GM23338 (cell line): ENCODE measurements at regions not wholly inside any gene's neighbourhood (a gene's known extent, or its start where the extent isn't known, plus 50 kb on each side); places are given as distances from the start of the nearest gene placed in this dataset.

Experiments
- ATAC-seq: fragments of 200-7000 bp; cut with Tn5 transposase; 3 replicates; pipeline ENCODE4 v1.9.1; 2020
- DNase-seq: peaks from one replicate; pipeline ENCODE4 v3.0.0-alpha.2; 2015; ENCODE audit warnings: low spot score
- H2AFZ ChIP-seq: fragments of 200-600 bp; sonication (generic); 2 replicates; pipeline ENCODE4 v1.8.0; 2016; ENCODE audit warnings: antibody characterized with exemption, mild to moderate bottlenecking, moderate library complexity
- H3F3A ChIP-seq: fragments of 200-600 bp; sonication (generic); replicated peaks from 2 replicates; pipeline ENCODE4 v1.8.0; 2017; ENCODE audit warnings: antibody characterized with exemption, mixed run types, low read depth
- H3K27ac ChIP-seq: fragments of 200-600 bp; sonication (generic); 2 replicates; pipeline ENCODE4 v1.6.1; 2016; ENCODE audit warnings: low read depth
- H3K27me3 ChIP-seq: fragments of 200-600 bp; sonication (generic); 2 replicates; pipeline ENCODE4 v1.8.0; 2016; ENCODE audit warnings: mild to moderate bottlenecking, mixed run types, moderate library complexity; ENCODE audit not compliant: insufficient read depth
- H3K36me3 ChIP-seq: fragments of 200-600 bp; sonication (generic); 2 replicates; pipeline ENCODE4 v1.8.0; 2016; ENCODE audit warnings: mild to moderate bottlenecking; ENCODE audit not compliant: insufficient read depth
- H3K4me1 ChIP-seq: fragments of 200-600 bp; sonication (generic); 2 replicates; pipeline ENCODE4 v1.8.0; 2016; ENCODE audit warnings: mild to moderate bottlenecking, moderate library complexity; ENCODE audit not compliant: insufficient read depth
- H3K4me2 ChIP-seq: fragments of 200-600 bp; sonication (generic); 2 replicates; pipeline ENCODE4 v1.7.1; 2017; ENCODE audit warnings: mixed run types
- H3K4me3 ChIP-seq: fragments of 200-600 bp; sonication (generic); 2 replicates; pipeline ENCODE4 v1.6.1; 2016; ENCODE audit warnings: mixed run types
- H3K79me2 ChIP-seq: fragments of 200-600 bp; sonication (generic); replicated peaks from 2 replicates; pipeline ENCODE4 v1.8.0; 2017; ENCODE audit warnings: mild to moderate bottlenecking; ENCODE audit not compliant: insufficient read depth
- H3K9me2 ChIP-seq: fragments of 200-600 bp; sonication (generic); 2 replicates; pipeline ENCODE4 v1.8.0; 2017; ENCODE audit not compliant: insufficient read depth
- H4K20me1 ChIP-seq: fragments of 200-600 bp; sonication (generic); replicated peaks from 2 replicates; pipeline ENCODE4 v1.8.0; 2017; ENCODE audit warnings: mild to moderate bottlenecking; ENCODE audit not compliant: insufficient read depth
- H3K27ac Mint-ChIP-seq: 2 replicates; pipeline ENCODE4 v1.8.0; 2020; ENCODE audit warnings: inconsistent platforms, mild to moderate bottlenecking, moderate library complexity, mixed read lengths
- H3K27me3 Mint-ChIP-seq: 3 replicates; pipeline ENCODE4 v1.8.0; 2022; ENCODE audit warnings: low read depth, mild to moderate bottlenecking, moderate library complexity, mixed read lengths, inconsistent platforms; ENCODE audit not compliant: insufficient read depth, poor library complexity
- H3K36me3 Mint-ChIP-seq: 3 replicates; pipeline ENCODE4 v1.8.0; 2021; ENCODE audit warnings: low read depth, mild to moderate bottlenecking, inconsistent platforms, moderate library complexity, mixed read lengths
- H3K4me1 Mint-ChIP-seq: 3 replicates; pipeline ENCODE4 v1.8.0; 2020; ENCODE audit warnings: mild to moderate bottlenecking, inconsistent platforms, mixed read lengths
- H3K4me3 Mint-ChIP-seq: 3 replicates; pipeline ENCODE4 v1.8.0; 2021; ENCODE audit warnings: moderate library complexity, mild to moderate bottlenecking, inconsistent platforms, mixed read lengths
- H3K9me3 Mint-ChIP-seq: 3 replicates; pipeline ENCODE4 v1.8.0; 2020; ENCODE audit warnings: moderate library complexity, mild to moderate bottlenecking, inconsistent platforms, mixed read lengths
- CREB1 ChIP-seq: fragments of 250-450 bp; sonication (Bioruptor Pico); IDR thresholded peaks from 2 replicates; pipeline ENCODE4 v1.5.0; 2020; ENCODE audit warnings: low read depth, mild to moderate bottlenecking, moderate library complexity
- CTCF ChIP-seq, 2 experiments: fragments of 200-600 bp in 1 of 2; sonication (generic) in 1 of 2; conservative IDR thresholded peaks; 2 replicates each; pipeline versions ENCODE4 v1.5.1 to v1.6.1; 2016 to 2017; ENCODE audit warnings: antibody characterized with exemption in 2 of 2, low read depth in 2 of 2, mild to moderate bottlenecking in 2 of 2, moderate library complexity in 1 of 2
- ETS1 ChIP-seq: IDR thresholded peaks from 2 replicates; pipeline ENCODE4 v1.6.1; 2016; ENCODE audit warnings: antibody characterized with exemption
- EZH2 ChIP-seq: fragments of 200-600 bp; sonication (generic); IDR thresholded peaks from one replicate; pipeline ENCODE4 v1.8.0; 2017; ENCODE audit warnings: antibody characterized with exemption, mild to moderate bottlenecking, low read depth; ENCODE audit not compliant: unreplicated experiment
- EZH2phosphoT487 ChIP-seq: fragments of 200-600 bp; sonication (generic); IDR thresholded peaks from one replicate; pipeline ENCODE4 v1.8.1; 2018; ENCODE audit warnings: antibody characterized with exemption; ENCODE audit not compliant: unreplicated experiment
- JUNB ChIP-seq: IDR thresholded peaks from one replicate; pipeline ENCODE4 v1.6.1; 2016; ENCODE audit warnings: antibody characterized with exemption; ENCODE audit not compliant: unreplicated experiment
- NANOG ChIP-seq: IDR thresholded peaks from 2 replicates; pipeline ENCODE4 v1.6.1; 2016; ENCODE audit warnings: antibody characterized with exemption, borderline replicate concordance
- POLR2AphosphoS5 ChIP-seq: IDR thresholded peaks from 2 replicates; pipeline ENCODE4 v1.6.1; 2016; ENCODE audit warnings: antibody characterized with exemption, low read depth
- REST ChIP-seq: IDR thresholded peaks from one replicate; pipeline ENCODE4 v1.6.1; 2018; ENCODE audit warnings: antibody characterized with exemption; ENCODE audit not compliant: unreplicated experiment
- STAT1 ChIP-seq: IDR thresholded peaks from one replicate; pipeline ENCODE4 v1.6.1; 2016; ENCODE audit warnings: antibody characterized with exemption; ENCODE audit not compliant: unreplicated experiment
- ZNF114 ChIP-seq: fragments of 250-450 bp; sonication (Bioruptor Pico); IDR thresholded peaks from 2 replicates; pipeline ENCODE4 v1.5.0; 2020; ENCODE audit warnings: mild to moderate bottlenecking, moderate library complexity
- ZNF331 ChIP-seq: fragments of 250-450 bp; sonication (Bioruptor Pico); IDR thresholded peaks from 2 replicates; pipeline ENCODE4 v1.5.0; 2020; ENCODE audit warnings: low read depth, mild to moderate bottlenecking, moderate library complexity
- ZNF462 ChIP-seq: fragments of 250-450 bp; sonication (Bioruptor Pico); IDR thresholded peaks from 2 replicates; pipeline ENCODE4 v1.5.0; 2020; ENCODE audit warnings: mild to moderate bottlenecking, moderate library complexity

GRCh38 chr5:85951707-85952210 is 666.0 kb upstream of the COX7C start:
- no peaks in the 10 kb centered on the region for H3F3A ChIP-seq
- no peaks in the 10 kb centered on the region for H3K27me3 ChIP-seq
- H3K36me3 Mint-ChIP-seq: peaks cover 21% of the 10 kb centered on the region; the same call in 2 of the 3 replicates
- H3K4me1 ChIP-seq: peaks cover 10% of the 10 kb centered on the region
- no peak overlapping the region for H3K27ac Mint-ChIP-seq
- no peak overlapping the region for H3K27ac ChIP-seq
- TF ChIP-seq NANOG (no peak), CREB1 (no peak), EZH2phosphoT487 (no peak), ZNF114 (CRISPR knock-in tag) (no peak), ZNF331 (CRISPR knock-in tag) (no peak), JUNB (no peak), REST (no peak), ETS1 (no peak), STAT1 (no peak), POLR2AphosphoS5 (no peak), CTCF (conservative IDR thresholded peaks at IDR 0.05; ENCODE audit: low read depth in 2 of 2) (no peak), ZNF462 (CRISPR knock-in tag) (no peak), EZH2 (no peak)
- H3K4me3 Mint-ChIP-seq: no peak overlapping the region
- H3K27me3 Mint-ChIP-seq: no peaks in the 10 kb centered on the region
- peak overlapping the region; percentile 67; the same call in 1 of the 2 replicates for H2AFZ ChIP-seq
- H3K36me3 ChIP-seq: peaks cover 4% of the 10 kb centered on the region; the same call in 1 of the 2 replicates
- no peak overlapping the region for H3K4me3 ChIP-seq
- no peak overlapping the region for H3K4me2 ChIP-seq
- H3K9me3 Mint-ChIP-seq: peaks cover 17% of the 10 kb centered on the region
- ATAC-seq (no peak), DNase-seq (no peak)
- no peaks in the 10 kb centered on the region for H3K79me2 ChIP-seq
- no peaks in the 10 kb centered on the region for H3K9me2 ChIP-seq
- peaks cover 11% of the 10 kb centered on the region; the same call in 2 of the 3 replicates for H3K4me1 Mint-ChIP-seq
- H4K20me1 ChIP-seq: no peaks in the 10 kb centered on the region
